Stomach (tissue), 8 donors: ENCODE measurements at regions not wholly inside any gene's neighbourhood (a gene's known extent, or its start where the extent isn't known, plus 50 kb on each side); places are given as distances from the start of the nearest gene placed in this dataset.

ENCODE experiments used
- DNase-seq, 2 donors: peaks; one replicate each; pipeline versions ENCODE4 v3.0.0 to v3.0.0-alpha.2; 2013 to 2019
- H3K27ac ChIP-seq, 5 donors: fragments of 200-600 bp in 4 of 5; sonication (generic) in 4 of 5; one replicate each; pipeline ENCODE4 v1.5.1; 2013 to 2019; ENCODE audit warnings: mild to moderate bottlenecking in 1 of 5, moderate library complexity in 1 of 5
- H3K27me3 ChIP-seq, 3 donors: fragments of 200-600 bp; sonication (generic); one replicate each; pipeline ENCODE4 v1.5.1; 2017 to 2019; ENCODE audit warnings: mixed run types in 1 of 3
- H3K36me3 ChIP-seq, 4 donors: fragments of 200-600 bp; sonication (generic); 1 replicate in 3 of 4; 2 replicates in 1 of 4; pipeline ENCODE4 v1.5.1; 2016 to 2019
- H3K4me1 ChIP-seq, 4 donors: fragments of 200-600 bp; sonication (generic); one replicate each; pipeline ENCODE4 v1.5.1; 2016 to 2019
- H3K4me3 ChIP-seq, 4 donors: fragments of 200-600 bp; sonication (generic) in 3 of 4; one replicate each; pipeline ENCODE4 v1.5.1; 2016 to 2019; ENCODE audit warnings: mild to moderate bottlenecking in 1 of 4
- H3K9me3 ChIP-seq, 4 donors: fragments of 200-600 bp; sonication (generic); one replicate each; pipeline ENCODE4 v1.5.1; 2016 to 2019
- CTCF ChIP-seq, 7 experiments: fragments of 450-650 bp in 4 of 7; fragments of 200-600 bp in 3 of 7; sonication (generic) in 3 of 7; IDR thresholded peaks; one replicate each; pipeline ENCODE4 v1.5.1; 2016 to 2019; ENCODE audit warnings: antibody characterized with exemption in 7 of 7, control low read depth in 2 of 7, mild to moderate bottlenecking in 1 of 7
- EP300 ChIP-seq: sonication (generic); formaldehyde crosslinking; IDR thresholded peaks from one replicate; pipeline ENCODE4 v1.6.1; 2017; ENCODE audit warnings: antibody characterized with exemption
- POLR2A ChIP-seq, 4 donors: fragments of 450-650 bp; IDR thresholded peaks; one replicate each; pipeline ENCODE4 v1.6.1; 2016; ENCODE audit warnings: antibody characterized with exemption in 4 of 4, control low read depth in 2 of 4, mild to moderate bottlenecking in 1 of 4, moderate library complexity in 1 of 4
- POLR2AphosphoS5 ChIP-seq, 3 donors: sonication (generic); formaldehyde crosslinking; IDR thresholded peaks; one replicate each; pipeline ENCODE4 v1.6.1; 2016; ENCODE audit warnings: antibody characterized with exemption in 3 of 3
- WGBS, 5 donors: extraction: QIAGEN DNeasy Blood & Tissue Kit in 3 of 5; methylation state at CpG; one replicate each; pipeline versions ENCODE4 v1.1.5 to v1.1.7; 2013 to 2018; 5-methylcytosine and 5-hydroxymethylcytosine counted together
- intact Hi-C: fragments of 100-400 bp; cut with DNase I; formaldehyde crosslinking; loops from one replicate; pipeline ENCODE4 v1.15.1; 2023; ENCODE audit warnings: low total_unique reads
- donor health status: healthy with polysubstance abuse.
- donor health status: Bipolar disorder and iron deficiency.
- donor health status: healthy.

GRCh38 chr2:128978212-128978611, 659.5 kb upstream of the HS6ST1 start:
- intact Hi-C loops, result no loop called here
- no peaks in the 10 kb centered on the region for H3K9me3 ChIP-seq
- H3K4me3 ChIP-seq, result no peak overlapping the region
- DNase-seq, result no peak
- H3K4me1 ChIP-seq, result no peaks in the 10 kb centered on the region
- H3K36me3 ChIP-seq, result no peaks in the 10 kb centered on the region
- TF ChIP-seq EP300 (no peak), CTCF (IDR thresholded peaks at IDR 0.05) (no peak), POLR2A (IDR thresholded peaks at IDR 0.05) (no peak), POLR2AphosphoS5 (IDR thresholded peaks at IDR 0.05) (no peak)
- no peak overlapping the region for H3K27ac ChIP-seq
- H3K27me3 ChIP-seq, result no peaks in the 10 kb centered on the region
- 37 to 62% (median 47%) methylated on average over 5 of the region's 5 CpGs for WGBS, 5 donors

GRCh38 chr2:128979182-128979581, 660.5 kb upstream of the HS6ST1 start:
- TF ChIP-seq POLR2A (IDR thresholded peaks at IDR 0.05), result no peak
- TF ChIP-seq CTCF (IDR thresholded peaks at IDR 0.05), result no peak
- TF ChIP-seq EP300, result no peak
- TF ChIP-seq POLR2AphosphoS5 (IDR thresholded peaks at IDR 0.05), result no peak
- Histone ChIP-seq H3K4me1 (no peaks in the 10 kb centered on the region), H3K27ac (no peak overlapping the region), H3K36me3 (no peaks in the 10 kb centered on the region), H3K27me3 (no peaks in the 10 kb centered on the region), H3K9me3 (no peaks in the 10 kb centered on the region), H3K4me3 (no peak overlapping the region)
- DNase-seq, result no peak
- intact Hi-C loops, result no loop called here
- 79 to 88% (median 87%) methylated on average over 8 of the region's 8 CpGs for WGBS, 5 donors

- Histone ChIP-seq H3K27ac (no peak overlapping the region), H3K27me3 (no peaks in the 10 kb centered on the region), H3K4me1 (peaks cover 0 to 1% (median 0%) of the 10 kb centered on the region in 4 donors), H3K36me3 (no peaks in the 10 kb centered on the region), H3K4me3 (no peak overlapping the region), H3K9me3 (no peaks in the 10 kb centered on the region)
- intact Hi-C loops, result no loop called here
- no peak for TF ChIP-seq POLR2AphosphoS5 (IDR thresholded peaks at IDR 0.05)
- no peak for TF ChIP-seq CTCF (IDR thresholded peaks at IDR 0.05)
- TF ChIP-seq POLR2A (IDR thresholded peaks at IDR 0.05), result no peak
- DNase-seq, result no peak
- 81 to 83% (median 82%) methylated on average over 6 to 8 of the region's 8 CpGs for WGBS, 5 donors
Observed at GRCh38 chr2:128980475-128980874, 661.8 kb upstream of the HS6ST1 start.

GRCh38 chr2:128981353-128981752, 662.7 kb upstream of the HS6ST1 start:
- Histone ChIP-seq H3K9me3 (no peaks in the 10 kb centered on the region), H3K27ac (no peak overlapping the region), H3K4me3 (no peak overlapping the region), H3K4me1 (peaks cover 0 to 10% (median 5%) of the 10 kb centered on the region in 4 donors), H3K36me3 (no peaks in the 10 kb centered on the region), H3K27me3 (no peaks in the 10 kb centered on the region)
- TF ChIP-seq POLR2AphosphoS5 (IDR thresholded peaks at IDR 0.05), result no peak
- TF ChIP-seq POLR2A (IDR thresholded peaks at IDR 0.05), result no peak
- TF ChIP-seq EP300, result no peak
- no peak for TF ChIP-seq CTCF (IDR thresholded peaks at IDR 0.05)
- intact Hi-C loops, result no loop called here
- WGBS, 5 donors, result 86 to 95% (median 92%) methylated on average over 5 of the region's 5 CpGs
- DNase-seq, result no peak
